Spleen (tissue), 7 donors: ENCODE measurements at regions not wholly inside any gene's neighbourhood (a gene's known extent, or its start where the extent isn't known, plus 50 kb on each side); places are given as distances from the start of the nearest gene placed in this dataset.

Experiments
- POLR2A ChIP-seq, 3 donors: fragments of 450-650 bp; IDR thresholded peaks; one replicate each; pipeline ENCODE4 v1.5.1; 2017; ENCODE audit warnings: antibody characterized with exemption in 3 of 3, mild to moderate bottlenecking in 1 of 3
- POLR2AphosphoS5 ChIP-seq, 3 donors: sonication (generic); formaldehyde crosslinking; IDR thresholded peaks; one replicate each; pipeline ENCODE4 v1.5.1; 2017; ENCODE audit warnings: antibody characterized with exemption in 3 of 3
- TF ChIP-seq, protein P1 (sequence below), 11 experiments: fragments of 200-600 bp in 7 of 11; fragments of 450-650 bp in 4 of 11; sonication (generic) in 4 of 11; IDR thresholded peaks in 8 of 11; conservative IDR thresholded peaks in 3 of 11; 1 replicate in 7 of 11; 2 replicates in 4 of 11; pipeline versions ENCODE4 v1.4.0 to v1.8.0; 2016 to 2021; ENCODE audit warnings: antibody characterized with exemption in 11 of 11, inconsistent platforms in 4 of 11, mild to moderate bottlenecking in 1 of 11
- donor health status: DM: no; HTN: no; CAD: no; lungs with moderate emphysema.
- donor health status: DM: no; HTN: no; CAD: no.
- donor health status: DM: no; HTN: no; CAD: no.

DNA sequence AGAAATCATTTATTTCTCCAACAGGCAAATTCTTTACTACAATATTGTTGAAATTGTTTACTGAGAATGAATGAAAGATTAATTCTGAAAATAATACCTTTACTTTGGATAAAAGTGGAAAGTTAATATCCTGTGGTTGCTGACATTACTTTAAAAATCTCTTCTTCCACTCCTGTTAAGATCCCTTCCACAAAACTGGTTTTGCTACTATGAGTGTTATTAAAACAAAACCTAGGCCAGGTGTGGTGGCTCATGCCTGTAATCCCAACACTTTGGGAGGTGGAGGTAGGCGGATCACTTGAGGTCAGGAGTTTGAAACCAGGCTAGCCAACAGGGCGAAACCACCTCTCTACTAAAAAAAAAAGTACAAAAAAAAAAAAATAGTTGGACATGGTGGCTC lies 123.9 kb upstream of the CCDC150 start:
- TF ChIP-seq, protein P1, sequence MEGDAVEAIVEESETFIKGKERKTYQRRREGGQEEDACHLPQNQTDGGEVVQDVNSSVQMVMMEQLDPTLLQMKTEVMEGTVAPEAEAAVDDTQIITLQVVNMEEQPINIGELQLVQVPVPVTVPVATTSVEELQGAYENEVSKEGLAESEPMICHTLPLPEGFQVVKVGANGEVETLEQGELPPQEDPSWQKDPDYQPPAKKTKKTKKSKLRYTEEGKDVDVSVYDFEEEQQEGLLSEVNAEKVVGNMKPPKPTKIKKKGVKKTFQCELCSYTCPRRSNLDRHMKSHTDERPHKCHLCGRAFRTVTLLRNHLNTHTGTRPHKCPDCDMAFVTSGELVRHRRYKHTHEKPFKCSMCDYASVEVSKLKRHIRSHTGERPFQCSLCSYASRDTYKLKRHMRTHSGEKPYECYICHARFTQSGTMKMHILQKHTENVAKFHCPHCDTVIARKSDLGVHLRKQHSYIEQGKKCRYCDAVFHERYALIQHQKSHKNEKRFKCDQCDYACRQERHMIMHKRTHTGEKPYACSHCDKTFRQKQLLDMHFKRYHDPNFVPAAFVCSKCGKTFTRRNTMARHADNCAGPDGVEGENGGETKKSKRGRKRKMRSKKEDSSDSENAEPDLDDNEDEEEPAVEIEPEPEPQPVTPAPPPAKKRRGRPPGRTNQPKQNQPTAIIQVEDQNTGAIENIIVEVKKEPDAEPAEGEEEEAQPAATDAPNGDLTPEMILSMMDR (IDR thresholded peaks at IDR 0.05 in 8 of 11, conservative IDR thresholded peaks at IDR 0.05 in 3 of 11) = no peak
- no peak for TF ChIP-seq POLR2A (IDR thresholded peaks at IDR 0.05)
- TF ChIP-seq POLR2AphosphoS5 (IDR thresholded peaks at IDR 0.05) = no peak
